Vagina (tissue), 2 donors: ENCODE measurements at regions not wholly inside any gene's neighbourhood (a gene's known extent, or its start where the extent isn't known, plus 50 kb on each side); places are given as distances from the start of the nearest gene placed in this dataset.

Experiments
- CTCF ChIP-seq, 3 experiments: fragments of 450-650 bp in 2 of 3; fragments of 200-600 bp in 1 of 3; sonication (generic) in 1 of 3; IDR thresholded peaks; one replicate each; pipeline ENCODE4 v1.5.1; 2017 to 2019; ENCODE audit warnings: antibody characterized with exemption in 3 of 3, mild to moderate bottlenecking in 2 of 3, moderate library complexity in 2 of 3
- POLR2AphosphoS5 ChIP-seq, 2 donors: sonication (generic); formaldehyde crosslinking; IDR thresholded peaks; one replicate each; pipeline ENCODE4 v1.9.0; 2017; ENCODE audit warnings: antibody characterized with exemption in 2 of 2, mild to moderate bottlenecking in 2 of 2, low read depth in 1 of 2; ENCODE audit not compliant: insufficient read depth in 1 of 2

GRCh38 chr12:86526060-86526595 lies 269.9 kb upstream of the MGAT4C start:
- TF ChIP-seq CTCF (IDR thresholded peaks at IDR 0.05) (no peak), POLR2AphosphoS5 (IDR thresholded peaks at IDR 0.05; ENCODE audit: insufficient read depth in 1 of 2, low read depth in 1 of 2) (no peak)
